Activated CD4-positive, alpha-beta T cell treated with anti-CD3 and anti-CD28 coated beads for 36 hours (primary cell): ENCODE measurements at regions not wholly inside any gene's neighbourhood (a gene's known extent, or its start where the extent isn't known, plus 50 kb on each side); places are given as distances from the start of the nearest gene placed in this dataset.

ENCODE experiments used
- ATAC-seq: fragments of 200-7000 bp; cut with Tn5 transposase; one replicate; pipeline ENCODE4 v1.10.0; 2021; ENCODE audit warnings: mild to moderate bottlenecking, moderate library complexity
- CTCF ChIA-PET: fragments of 350-600 bp; sonication (Branson Sonifier 250); formaldehyde crosslinking; loops from one replicate; lab custom pipeline; 2021; ENCODE audit warnings: antibody characterized with exemption; lab: Charles Lee
- POLR2A ChIA-PET: fragments of 350-600 bp; sonication (Branson Sonifier 250); formaldehyde crosslinking; loops from one replicate; lab custom pipeline; 2021; ENCODE audit warnings: antibody characterized with exemption, inconsistent platforms; lab: Charles Lee
- DNase-seq: peaks from one replicate; pipeline ENCODE4 v3.0.0-alpha.2; 2020
- H3K27ac Mint-ChIP-seq: one replicate; pipeline ENCODE4 v1.8.0; 2021; ENCODE audit warnings: mixed read lengths
- H3K27me3 Mint-ChIP-seq: one replicate; pipeline ENCODE4 v1.8.0; 2021; ENCODE audit warnings: mixed read lengths
- H3K36me3 Mint-ChIP-seq: one replicate; pipeline ENCODE4 v1.8.0; 2021; ENCODE audit warnings: low read depth, mixed read lengths
- H3K4me1 Mint-ChIP-seq: one replicate; pipeline ENCODE4 v1.8.0; 2021; ENCODE audit warnings: mixed read lengths
- H3K4me3 Mint-ChIP-seq: one replicate; pipeline ENCODE4 v1.8.0; 2021; ENCODE audit warnings: mild to moderate bottlenecking, moderate library complexity, mixed read lengths
- H3K9me3 Mint-ChIP-seq: one replicate; pipeline ENCODE4 v1.8.0; 2021; ENCODE audit warnings: low read depth, mixed read lengths
- intact Hi-C, 2 experiments: fragments of 100-400 bp; cut with DNase I in 1 of 2; cut with micrococcal nuclease in 1 of 2; formaldehyde crosslinking; loops; one replicate each; pipeline versions ENCODE4 v1.14.2 to v1.15.1; 2022 to 2024; cut with DNase I, micrococcal nuclease

- Mint-ChIP-seq H3K27me3 (no peaks in the 10 kb centered on the region), H3K27ac (no peak overlapping the region), H3K36me3 (no peaks in the 10 kb centered on the region), H3K4me3 (no peak overlapping the region), H3K4me1 (no peaks in the 10 kb centered on the region), H3K9me3 (peaks cover 2% of the 10 kb centered on the region)
- ChIA-PET POLR2A (no interaction called here), CTCF (no interaction called here)
- no peak for DNase-seq
- intact Hi-C loops: no loop called here
- ATAC-seq: no peak
Measured at GRCh38 chr5:89901346-89901745, 508.2 kb downstream of the CETN3 start.

- no peaks in the 10 kb centered on the region for H3K36me3 Mint-ChIP-seq
- no peak for ATAC-seq
- no peak overlapping the region for H3K4me3 Mint-ChIP-seq
- intact Hi-C loops: no loop called here
- no peaks in the 10 kb centered on the region for H3K4me1 Mint-ChIP-seq
- DNase-seq: no peak
- peaks cover 3% of the 10 kb centered on the region for H3K9me3 Mint-ChIP-seq
- no peaks in the 10 kb centered on the region for H3K27me3 Mint-ChIP-seq
- no peak overlapping the region for H3K27ac Mint-ChIP-seq
- ChIA-PET POLR2A (no interaction called here), CTCF (no interaction called here)
Measured at GRCh38 chr5:89900346-89900745, 509.2 kb downstream of the CETN3 start.

GRCh38 chr5:89899559-89899958 is 510.0 kb downstream of the CETN3 start:
- no peaks in the 10 kb centered on the region for H3K4me1 Mint-ChIP-seq
- ATAC-seq (no peak), DNase-seq (no peak)
- intact Hi-C loops: no loop called here
- CTCF ChIA-PET: interaction anchor here (0.7 kb wide), 1 partner anchor 1977 kb away, joined by 3 read pairs; no protein-coding TSS in a partner anchor
- H3K27me3 Mint-ChIP-seq: no peaks in the 10 kb centered on the region
- H3K9me3 Mint-ChIP-seq: peaks cover 3% of the 10 kb centered on the region
- POLR2A ChIA-PET: no interaction called here
- H3K4me3 Mint-ChIP-seq: no peak overlapping the region
- H3K27ac Mint-ChIP-seq: no peak overlapping the region
- H3K36me3 Mint-ChIP-seq: no peaks in the 10 kb centered on the region

GRCh38 chr5:89893546-89893945 is 516.0 kb downstream of the CETN3 start:
- intact Hi-C loops: no loop called here
- ChIA-PET CTCF (no interaction called here), POLR2A (no interaction called here)
- DNase-seq (no peak), ATAC-seq (no peak)
- Mint-ChIP-seq H3K9me3 (peaks cover 14% of the 10 kb centered on the region), H3K27me3 (no peaks in the 10 kb centered on the region), H3K4me3 (no peak overlapping the region), H3K27ac (no peak overlapping the region), H3K4me1 (no peaks in the 10 kb centered on the region), H3K36me3 (no peaks in the 10 kb centered on the region)

GRCh38 chr5:89885670-89886069 is 523.9 kb downstream of the CETN3 start:
- Mint-ChIP-seq H3K4me1 (no peaks in the 10 kb centered on the region), H3K27me3 (no peaks in the 10 kb centered on the region), H3K27ac (no peak overlapping the region), H3K36me3 (no peaks in the 10 kb centered on the region), H3K4me3 (no peak overlapping the region), H3K9me3 (no peaks in the 10 kb centered on the region)
- ChIA-PET POLR2A (no interaction called here), CTCF (no interaction called here)
- ATAC-seq (no peak), DNase-seq (no peak)
- intact Hi-C loops: no loop called here

GRCh38 chr5:89883967-89884366 is 525.6 kb downstream of the CETN3 start:
- ATAC-seq: no peak
- no peak overlapping the region for H3K4me3 Mint-ChIP-seq
- H3K9me3 Mint-ChIP-seq: peaks cover 2% of the 10 kb centered on the region
- ChIA-PET POLR2A (no interaction called here), CTCF (no interaction called here)
- H3K4me1 Mint-ChIP-seq: no peaks in the 10 kb centered on the region
- DNase-seq: no peak
- no peaks in the 10 kb centered on the region for H3K36me3 Mint-ChIP-seq
- H3K27me3 Mint-ChIP-seq: no peaks in the 10 kb centered on the region
- H3K27ac Mint-ChIP-seq: no peak overlapping the region
- intact Hi-C loops: no loop called here

- ChIA-PET POLR2A (no interaction called here), CTCF (interaction anchor here (0.6 kb wide), 1 partner anchor 13 kb away, joined by 3 read pairs; no protein-coding TSS in a partner anchor)
- Mint-ChIP-seq H3K9me3 (peaks cover 2% of the 10 kb centered on the region), H3K27ac (no peak overlapping the region), H3K27me3 (no peaks in the 10 kb centered on the region), H3K4me1 (no peaks in the 10 kb centered on the region), H3K4me3 (no peak overlapping the region), H3K36me3 (no peaks in the 10 kb centered on the region)
- peak; percentile 58 for ATAC-seq
- intact Hi-C loops: no loop called here
- no peak for DNase-seq
Measured at GRCh38 chr5:89878140-89879132, 531.1 kb downstream of the CETN3 start.

GRCh38 chr5:89871906-89872305 is 537.6 kb downstream of the CETN3 start:
- CTCF ChIA-PET: no interaction called here
- intact Hi-C loops: no loop called here
- H3K4me1 Mint-ChIP-seq: no peaks in the 10 kb centered on the region
- no peaks in the 10 kb centered on the region for H3K9me3 Mint-ChIP-seq
- POLR2A ChIA-PET: no interaction called here
- ATAC-seq (no peak), DNase-seq (no peak)
- H3K27me3 Mint-ChIP-seq: no peaks in the 10 kb centered on the region
- H3K36me3 Mint-ChIP-seq: no peaks in the 10 kb centered on the region
- no peak overlapping the region for H3K4me3 Mint-ChIP-seq
- no peak overlapping the region for H3K27ac Mint-ChIP-seq

- Mint-ChIP-seq H3K27ac (no peak overlapping the region), H3K36me3 (no peaks in the 10 kb centered on the region), H3K4me3 (no peak overlapping the region), H3K27me3 (no peaks in the 10 kb centered on the region), H3K9me3 (no peaks in the 10 kb centered on the region), H3K4me1 (no peaks in the 10 kb centered on the region)
- intact Hi-C loops: no loop called here
- ATAC-seq (no peak), DNase-seq (no peak)
- ChIA-PET POLR2A (no interaction called here), CTCF (no interaction called here)
Measured at GRCh38 chr5:89869346-89869745, 540.2 kb downstream of the CETN3 start.

GRCh38 chr5:89866410-89866809 is 543.1 kb downstream of the CETN3 start:
- intact Hi-C loops: no loop called here
- H3K27me3 Mint-ChIP-seq: no peaks in the 10 kb centered on the region
- H3K9me3 Mint-ChIP-seq: no peaks in the 10 kb centered on the region
- no peak overlapping the region for H3K4me3 Mint-ChIP-seq
- no peak overlapping the region for H3K27ac Mint-ChIP-seq
- no peaks in the 10 kb centered on the region for H3K36me3 Mint-ChIP-seq
- no peak for ATAC-seq
- POLR2A ChIA-PET: no interaction called here
- no peak for DNase-seq
- CTCF ChIA-PET: no interaction called here
- no peaks in the 10 kb centered on the region for H3K4me1 Mint-ChIP-seq

- CTCF ChIA-PET: no interaction called here
- Mint-ChIP-seq H3K27me3 (no peaks in the 10 kb centered on the region), H3K4me1 (no peaks in the 10 kb centered on the region), H3K4me3 (no peak overlapping the region), H3K9me3 (no peaks in the 10 kb centered on the region), H3K27ac (no peak overlapping the region), H3K36me3 (no peaks in the 10 kb centered on the region)
- intact Hi-C loops: no loop called here
- no peak for DNase-seq
- no peak for ATAC-seq
- POLR2A ChIA-PET: no interaction called here
Measured at GRCh38 chr5:89864941-89865340, 544.6 kb downstream of the CETN3 start.

GRCh38 chr5:89857790-89858189 is 551.8 kb downstream of the CETN3 start:
- ATAC-seq (no peak), DNase-seq (no peak)
- H3K27me3 Mint-ChIP-seq: no peaks in the 10 kb centered on the region
- H3K36me3 Mint-ChIP-seq: no peaks in the 10 kb centered on the region
- H3K4me1 Mint-ChIP-seq: no peaks in the 10 kb centered on the region
- no peak overlapping the region for H3K27ac Mint-ChIP-seq
- H3K9me3 Mint-ChIP-seq: peaks cover 4% of the 10 kb centered on the region
- intact Hi-C loops: no loop called here
- no peak overlapping the region for H3K4me3 Mint-ChIP-seq
- POLR2A ChIA-PET: no interaction called here
- CTCF ChIA-PET: interaction anchor here (1.1 kb wide), 1 partner anchor 15 kb away, joined by 3 read pairs; no protein-coding TSS in a partner anchor
